ENCODE measurements at regions not wholly inside any gene's neighbourhood (a gene's known extent, or its start where the extent isn't known, plus 50 kb on each side); places are given as distances from the start of the nearest gene placed in this dataset.

GRCh38 chr11:81080476-81080875 is 1639.6 kb upstream of the TENM4 start:
- TF ChIP-seq CTCF (IDR thresholded peaks at IDR 0.05) (no peak), ZFX (IDR thresholded peaks at IDR 0.05; ENCODE audit: borderline replicate concordance) (no peak)
